ENCODE measurements at regions not wholly inside any gene's neighbourhood (a gene's known extent, or its start where the extent isn't known, plus 50 kb on each side); places are given as distances from the start of the nearest gene placed in this dataset.

DNA sequence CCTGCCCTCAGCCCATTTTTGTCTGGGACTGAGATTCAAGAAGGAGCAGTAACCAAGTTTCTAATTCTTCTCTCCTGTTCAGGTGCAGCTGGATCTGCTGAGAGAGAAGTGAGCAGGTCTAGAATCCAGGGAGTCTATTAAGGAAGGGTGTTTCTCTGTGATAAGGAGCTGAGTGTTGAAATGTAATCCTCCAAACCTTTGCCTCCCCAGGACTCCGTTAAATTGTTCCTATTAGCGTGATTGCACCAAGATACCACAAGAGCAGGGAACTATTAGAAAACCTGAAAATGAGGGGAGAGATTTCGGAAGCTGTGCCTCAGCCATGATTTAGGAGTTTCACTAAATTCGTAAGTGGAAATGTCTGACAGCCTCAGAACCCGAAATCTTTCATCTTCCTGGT, 192.6 kb downstream of the EBLN2 start:
- Mint-ChIP-seq H3K4me1 (ENCODE audit: unreplicated experiment) (peaks cover 8% of the 10 kb centered on the region), H3K4me3 (ENCODE audit: unreplicated experiment) (no peak overlapping the region), H3K27me3 (ENCODE audit: unreplicated experiment) (no peaks in the 10 kb centered on the region), H3K27ac (ENCODE audit: unreplicated experiment) (no peak overlapping the region), H3K9me3 (ENCODE audit: unreplicated experiment) (no peaks in the 10 kb centered on the region), H3K36me3 (ENCODE audit: low read depth, unreplicated experiment) (no peaks in the 10 kb centered on the region)
- TF ChIP-seq, protein P1, sequence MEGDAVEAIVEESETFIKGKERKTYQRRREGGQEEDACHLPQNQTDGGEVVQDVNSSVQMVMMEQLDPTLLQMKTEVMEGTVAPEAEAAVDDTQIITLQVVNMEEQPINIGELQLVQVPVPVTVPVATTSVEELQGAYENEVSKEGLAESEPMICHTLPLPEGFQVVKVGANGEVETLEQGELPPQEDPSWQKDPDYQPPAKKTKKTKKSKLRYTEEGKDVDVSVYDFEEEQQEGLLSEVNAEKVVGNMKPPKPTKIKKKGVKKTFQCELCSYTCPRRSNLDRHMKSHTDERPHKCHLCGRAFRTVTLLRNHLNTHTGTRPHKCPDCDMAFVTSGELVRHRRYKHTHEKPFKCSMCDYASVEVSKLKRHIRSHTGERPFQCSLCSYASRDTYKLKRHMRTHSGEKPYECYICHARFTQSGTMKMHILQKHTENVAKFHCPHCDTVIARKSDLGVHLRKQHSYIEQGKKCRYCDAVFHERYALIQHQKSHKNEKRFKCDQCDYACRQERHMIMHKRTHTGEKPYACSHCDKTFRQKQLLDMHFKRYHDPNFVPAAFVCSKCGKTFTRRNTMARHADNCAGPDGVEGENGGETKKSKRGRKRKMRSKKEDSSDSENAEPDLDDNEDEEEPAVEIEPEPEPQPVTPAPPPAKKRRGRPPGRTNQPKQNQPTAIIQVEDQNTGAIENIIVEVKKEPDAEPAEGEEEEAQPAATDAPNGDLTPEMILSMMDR (IDR thresholded peaks at IDR 0.05; ENCODE audit: unreplicated experiment), result no peak
- DNase-seq (ENCODE audit: low spot score), result no peak

DNA sequence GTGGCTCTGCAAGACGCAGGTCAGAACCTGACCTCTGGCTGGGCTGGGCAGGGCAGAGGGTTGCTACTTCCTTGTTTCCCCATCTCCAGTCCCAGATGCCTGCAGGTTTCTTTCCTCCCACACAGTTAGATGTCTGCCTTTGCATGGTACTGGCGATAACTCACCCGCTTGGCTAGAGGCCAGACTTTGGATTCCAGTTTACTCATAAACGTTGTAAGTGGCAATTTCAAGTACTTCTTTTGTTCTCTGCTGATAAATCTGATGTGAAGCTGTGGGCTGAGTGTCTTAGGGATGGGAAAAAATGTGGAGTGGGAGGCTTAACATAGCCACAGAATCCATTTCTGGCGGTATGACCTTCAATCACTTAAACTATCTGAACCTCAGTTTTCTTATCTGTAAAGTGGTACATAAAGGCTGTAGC, 194.2 kb downstream of the EBLN2 start:
- Mint-ChIP-seq H3K4me3 (ENCODE audit: unreplicated experiment) (no peak overlapping the region), H3K27ac (ENCODE audit: unreplicated experiment) (no peak overlapping the region), H3K27me3 (ENCODE audit: unreplicated experiment) (no peaks in the 10 kb centered on the region), H3K36me3 (ENCODE audit: low read depth, unreplicated experiment) (no peaks in the 10 kb centered on the region), H3K9me3 (ENCODE audit: unreplicated experiment) (no peaks in the 10 kb centered on the region), H3K4me1 (ENCODE audit: unreplicated experiment) (peaks cover 8% of the 10 kb centered on the region)
- TF ChIP-seq, protein P1 (IDR thresholded peaks at IDR 0.05; ENCODE audit: unreplicated experiment), result no peak
- DNase-seq (ENCODE audit: low spot score), result no peak

DNA sequence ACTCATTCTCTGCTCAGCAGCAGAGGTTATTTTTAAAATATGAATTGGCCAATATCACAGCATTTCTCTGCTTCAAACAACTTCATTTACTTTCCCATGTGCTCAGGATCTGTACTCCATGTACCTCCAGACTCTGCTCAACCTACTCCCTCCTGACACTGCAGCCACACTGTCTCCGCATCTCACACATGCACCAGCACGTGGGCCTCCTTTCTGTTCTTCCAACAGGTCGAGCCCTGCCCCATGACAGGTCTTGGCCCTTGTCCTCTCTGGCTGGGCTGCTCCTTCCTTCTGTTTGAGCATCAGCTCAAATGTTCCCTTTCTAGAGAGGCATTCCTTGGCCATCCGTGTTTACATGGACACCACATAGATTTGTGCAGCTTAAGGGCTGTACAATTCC, 195.7 kb downstream of the EBLN2 start:
- TF ChIP-seq, protein P1 (IDR thresholded peaks at IDR 0.05; ENCODE audit: unreplicated experiment), result no peak
- Mint-ChIP-seq H3K27ac (ENCODE audit: unreplicated experiment) (no peak overlapping the region), H3K27me3 (ENCODE audit: unreplicated experiment) (no peaks in the 10 kb centered on the region), H3K4me3 (ENCODE audit: unreplicated experiment) (no peak overlapping the region), H3K36me3 (ENCODE audit: low read depth, unreplicated experiment) (no peaks in the 10 kb centered on the region), H3K4me1 (ENCODE audit: unreplicated experiment) (peaks cover 8% of the 10 kb centered on the region), H3K9me3 (ENCODE audit: unreplicated experiment) (no peaks in the 10 kb centered on the region)
- DNase-seq (ENCODE audit: low spot score), result no peak

DNA sequence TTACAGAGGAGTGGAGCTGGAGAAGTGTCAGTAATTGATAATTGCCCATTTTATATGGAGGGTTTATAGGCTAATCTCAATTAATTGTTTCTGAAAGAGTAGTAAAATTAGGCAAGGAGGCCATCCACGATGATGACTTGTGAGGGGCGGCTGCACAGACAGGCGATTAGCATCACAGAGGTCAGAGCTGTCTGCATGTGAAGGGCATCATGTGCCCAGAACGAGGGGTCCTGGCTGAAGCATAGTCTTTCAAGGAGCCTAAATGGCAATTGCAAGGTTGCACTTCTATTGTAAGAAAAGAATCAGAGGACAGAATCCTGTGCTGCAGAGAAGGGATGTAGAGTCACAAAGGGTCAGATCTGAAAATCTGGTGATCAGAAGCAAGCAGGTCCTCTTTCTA, 196.6 kb downstream of the EBLN2 start:
- DNase-seq (ENCODE audit: low spot score), result no peak
- Mint-ChIP-seq H3K36me3 (ENCODE audit: low read depth, unreplicated experiment) (no peaks in the 10 kb centered on the region), H3K4me1 (ENCODE audit: unreplicated experiment) (peaks cover 8% of the 10 kb centered on the region), H3K9me3 (ENCODE audit: unreplicated experiment) (no peaks in the 10 kb centered on the region), H3K27me3 (ENCODE audit: unreplicated experiment) (no peaks in the 10 kb centered on the region), H3K4me3 (ENCODE audit: unreplicated experiment) (no peak overlapping the region), H3K27ac (ENCODE audit: unreplicated experiment) (no peak overlapping the region)
- TF ChIP-seq, protein P1 (IDR thresholded peaks at IDR 0.05; ENCODE audit: unreplicated experiment), result no peak

DNA sequence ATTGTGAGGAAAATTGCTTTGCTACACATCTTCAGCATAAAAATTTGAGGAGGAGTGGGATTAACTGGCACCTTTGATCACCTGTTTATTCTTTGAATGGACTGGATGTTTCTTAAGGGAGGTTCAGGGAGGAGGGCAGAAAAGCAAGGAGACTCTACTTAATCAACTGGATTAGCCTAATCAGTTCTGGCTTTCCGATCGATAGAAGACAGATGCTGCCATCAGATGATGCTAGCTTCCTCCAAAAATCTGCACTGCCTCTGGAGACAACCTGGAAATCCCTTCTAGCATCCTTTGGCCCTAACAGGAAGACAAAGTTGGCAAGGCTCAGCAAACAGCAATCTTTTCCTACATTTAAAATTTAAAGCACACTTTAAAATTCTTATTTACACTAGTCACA, 197.8 kb downstream of the EBLN2 start:
- H3K36me3 Mint-ChIP-seq (ENCODE audit: low read depth, unreplicated experiment), result no peaks in the 10 kb centered on the region
- DNase-seq (ENCODE audit: low spot score), result no peak
- H3K27ac Mint-ChIP-seq (ENCODE audit: unreplicated experiment), result no peak overlapping the region
- peaks cover 2% of the 10 kb centered on the region for H3K4me1 Mint-ChIP-seq (ENCODE audit: unreplicated experiment)
- TF ChIP-seq, protein P1 (IDR thresholded peaks at IDR 0.05; ENCODE audit: unreplicated experiment), result no peak
- H3K9me3 Mint-ChIP-seq (ENCODE audit: unreplicated experiment), result no peaks in the 10 kb centered on the region
- no peaks in the 10 kb centered on the region for H3K27me3 Mint-ChIP-seq (ENCODE audit: unreplicated experiment)
- no peak overlapping the region for H3K4me3 Mint-ChIP-seq (ENCODE audit: unreplicated experiment)

Data from endothelial cell (in vitro differentiated cells).